HG03354 (cell line): ENCODE measurements at regions not wholly inside any gene's neighbourhood (a gene's known extent, or its start where the extent isn't known, plus 50 kb on each side); places are given as distances from the start of the nearest gene placed in this dataset.

Source experiments
- ATAC-seq: cut with Tn5 transposase; IDR thresholded peaks from one replicate; pipeline ENCODE4 v1.9.1; 2021; ENCODE audit warnings: mild to moderate bottlenecking; ENCODE audit not compliant: unreplicated experiment, poor library complexity, severe bottlenecking

DNA sequence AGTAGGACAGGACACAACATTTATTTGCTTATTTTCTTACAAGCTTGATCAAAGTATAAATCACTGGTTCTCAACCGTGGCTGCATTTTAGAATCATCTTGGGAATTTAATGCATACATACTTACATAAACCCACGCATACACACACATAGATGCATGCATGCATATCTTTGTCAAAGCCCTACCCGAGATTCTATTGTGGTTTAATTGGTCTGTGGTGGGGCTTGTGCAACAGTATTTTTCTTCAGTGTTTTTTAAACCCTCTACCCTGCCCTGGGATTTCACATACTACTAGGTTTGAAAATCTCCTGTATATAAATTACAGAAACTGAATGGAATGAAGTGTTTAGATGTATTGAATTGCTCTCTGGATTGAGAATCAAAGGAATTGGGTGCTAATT, 1166.2 kb downstream of the MAT2B start:
- no peak for ATAC-seq

DNA sequence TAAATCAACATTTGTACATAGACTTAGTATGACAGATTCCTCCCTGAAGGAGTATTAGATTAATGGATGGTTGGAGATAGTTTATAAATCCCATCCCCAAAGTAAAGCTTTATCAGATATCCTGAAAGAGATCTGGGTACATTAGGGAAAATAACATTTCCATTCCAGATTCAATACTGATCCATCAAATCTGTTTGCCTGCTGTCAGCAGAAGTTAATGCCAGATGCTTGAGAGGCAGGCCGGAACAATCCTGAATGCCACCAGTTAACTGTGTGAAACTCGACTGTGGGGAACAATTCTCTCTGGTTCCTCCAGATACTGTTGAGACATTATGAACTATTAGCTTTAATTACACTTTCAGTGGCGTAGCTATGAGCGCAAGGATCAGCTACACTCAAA, 1166.8 kb downstream of the MAT2B start:
- ATAC-seq: no peak

DNA sequence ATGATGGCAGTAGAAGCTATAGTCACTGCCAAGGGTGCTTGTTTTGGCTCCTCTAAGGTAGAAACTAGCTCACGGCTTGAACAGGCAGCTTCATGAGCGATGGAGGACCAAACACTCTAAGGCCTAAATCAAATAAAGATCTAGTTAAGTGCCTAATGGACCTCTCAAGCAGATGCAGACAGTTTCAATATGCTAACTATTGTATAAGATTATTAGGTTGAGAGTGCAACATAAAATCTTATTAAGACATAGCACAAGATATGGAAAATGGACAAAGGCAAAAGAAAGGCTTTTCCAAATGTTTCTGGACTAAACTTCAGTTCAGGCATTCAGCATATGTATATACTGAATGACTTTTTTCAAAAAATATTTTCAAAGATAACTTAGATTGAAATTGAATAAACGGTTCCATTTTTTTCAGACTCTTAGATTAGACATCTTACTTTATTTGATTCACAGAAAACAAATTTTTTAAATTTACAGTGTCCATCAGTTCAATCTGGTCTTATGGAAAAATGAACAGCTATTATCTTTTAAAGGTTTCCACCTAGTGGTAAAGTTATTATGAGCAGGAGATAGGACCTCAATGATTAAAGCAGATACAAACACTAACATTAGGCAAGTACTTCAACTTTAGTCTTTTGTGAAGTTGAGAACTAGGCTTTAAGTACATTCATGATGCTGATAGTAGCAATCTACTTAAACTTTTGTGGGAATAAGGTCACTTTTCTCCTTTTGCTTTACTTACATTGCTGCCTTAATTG, 1167.7 kb downstream of the MAT2B start:
- no peak for ATAC-seq

DNA sequence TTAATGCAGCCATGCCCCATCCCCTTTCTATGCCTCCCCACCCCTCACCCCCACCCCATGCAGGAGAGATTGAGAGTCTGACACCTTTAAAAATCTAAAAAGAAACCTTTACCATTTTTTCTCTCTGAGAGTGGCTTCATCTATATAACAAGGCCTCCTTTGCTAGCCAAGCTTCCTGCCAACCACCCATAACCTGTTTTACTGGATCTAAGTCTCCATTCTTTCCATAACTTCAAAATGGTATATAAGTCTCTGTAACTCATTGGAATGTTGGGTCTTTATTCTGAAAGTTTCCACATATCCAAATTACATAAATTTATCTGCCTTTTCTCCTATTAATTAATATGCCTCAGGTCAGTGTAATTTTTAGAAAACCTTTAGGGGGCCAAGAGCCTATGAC, 1174.0 kb downstream of the MAT2B start:
- ATAC-seq: no peak

DNA sequence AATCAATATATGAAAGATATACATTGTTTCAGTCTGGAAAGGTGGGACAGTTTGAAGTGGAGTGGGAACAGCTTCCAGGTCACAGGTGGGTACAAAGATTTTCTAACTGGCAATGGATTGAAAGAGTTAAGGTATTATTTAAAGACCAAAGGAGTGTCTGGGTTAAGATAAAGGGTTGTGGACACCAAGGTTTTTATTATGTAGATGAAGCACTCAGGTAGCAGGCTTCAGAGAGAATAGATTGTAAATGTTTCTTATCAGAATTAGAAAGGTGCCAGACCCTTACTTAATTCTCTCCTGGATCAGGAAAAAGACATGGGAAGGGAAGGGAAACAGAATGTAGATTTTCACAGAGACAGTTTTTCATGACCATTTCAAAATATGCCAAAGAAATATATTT, 1174.8 kb downstream of the MAT2B start:
- ATAC-seq: no peak

DNA sequence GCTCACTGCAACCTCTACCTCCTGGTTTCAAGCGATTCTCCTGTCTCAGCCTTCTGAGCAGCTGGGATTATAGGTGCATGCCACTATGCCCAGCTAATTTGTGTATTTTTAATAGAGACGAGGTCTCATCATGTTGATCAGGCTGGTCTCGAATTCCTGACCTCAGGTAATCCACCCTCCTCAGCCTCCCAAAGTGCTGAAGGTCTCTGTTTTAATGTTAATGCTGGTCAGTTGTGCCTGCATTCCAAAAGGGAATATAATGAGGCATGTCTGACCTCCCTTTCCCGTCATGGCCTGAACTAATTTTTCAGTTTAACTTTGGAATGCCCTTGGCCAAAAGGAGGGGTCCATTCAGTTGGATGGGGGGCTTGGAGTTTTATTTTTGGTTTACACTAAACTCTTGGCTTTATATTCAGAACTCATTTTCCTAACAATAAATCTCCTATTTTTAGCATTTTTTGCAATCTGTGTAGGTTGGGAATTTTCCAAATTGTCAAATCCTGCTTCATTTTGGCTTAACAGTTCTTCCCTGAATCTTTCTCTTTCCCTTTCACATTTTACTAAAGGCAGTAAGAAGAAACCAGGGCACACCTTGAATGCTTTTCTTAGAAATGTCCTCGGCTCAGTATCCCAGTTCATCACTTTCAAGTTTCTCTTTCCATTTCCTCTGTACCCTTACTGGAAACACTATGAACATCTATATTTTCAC, 1175.5 kb downstream of the MAT2B start:
- no peak for ATAC-seq

DNA sequence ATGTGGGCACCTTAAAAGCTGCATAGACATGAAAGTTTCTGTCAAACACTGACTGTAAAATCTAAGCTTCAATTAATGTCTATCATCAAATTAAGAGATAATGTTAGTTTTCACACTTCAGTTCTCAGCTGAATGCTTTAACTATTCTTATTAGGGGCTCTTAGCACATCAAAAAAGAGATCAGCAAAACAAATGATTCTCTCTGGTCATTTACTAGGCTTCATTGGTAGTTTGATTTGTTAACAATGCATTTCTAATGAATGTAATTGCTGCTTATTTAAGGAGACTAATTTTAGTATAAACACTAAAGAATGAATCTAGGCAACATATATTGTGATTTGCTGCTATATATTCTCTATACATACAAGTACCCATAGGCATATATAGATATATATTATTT, 1182.0 kb downstream of the MAT2B start:
- no peak for ATAC-seq

DNA sequence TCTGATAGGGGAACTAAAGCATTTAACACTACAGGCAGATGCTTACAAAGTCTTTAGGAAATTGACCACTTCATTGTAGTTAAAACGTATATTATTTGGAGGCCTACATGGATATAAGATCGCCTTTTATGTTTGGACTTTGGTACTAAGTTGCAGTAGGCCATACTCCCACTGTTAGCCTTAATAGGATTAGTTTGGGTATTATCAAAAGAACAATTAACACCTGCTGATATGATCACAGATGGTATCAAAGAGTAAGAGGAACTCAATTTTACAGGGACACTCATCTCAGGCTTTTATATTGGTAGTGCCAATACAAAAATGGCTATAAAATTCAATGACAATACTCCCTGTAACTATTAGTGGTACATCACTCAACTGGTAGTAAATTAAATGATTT, 1183.0 kb downstream of the MAT2B start:
- ATAC-seq: no peak

DNA sequence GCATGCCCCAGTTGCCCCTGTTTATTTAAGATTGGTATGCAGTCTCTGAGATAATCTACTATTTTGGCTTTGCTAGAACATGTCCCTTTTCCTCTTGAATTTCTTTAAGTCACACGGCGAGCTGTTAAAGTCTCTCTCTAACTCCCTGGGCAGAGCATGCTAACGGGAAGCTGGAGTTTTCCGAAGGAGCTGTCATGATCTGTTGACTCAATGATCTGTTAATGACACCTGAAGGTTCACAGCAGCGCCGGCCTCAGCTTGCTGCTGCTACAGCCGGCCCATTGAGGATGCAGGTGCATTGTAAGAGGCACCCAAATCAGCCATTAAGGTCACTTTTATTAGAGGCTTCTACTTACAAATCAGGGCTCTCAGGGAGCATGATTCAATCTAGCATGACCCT, 1203.4 kb downstream of the MAT2B start:
- no peak for ATAC-seq

DNA sequence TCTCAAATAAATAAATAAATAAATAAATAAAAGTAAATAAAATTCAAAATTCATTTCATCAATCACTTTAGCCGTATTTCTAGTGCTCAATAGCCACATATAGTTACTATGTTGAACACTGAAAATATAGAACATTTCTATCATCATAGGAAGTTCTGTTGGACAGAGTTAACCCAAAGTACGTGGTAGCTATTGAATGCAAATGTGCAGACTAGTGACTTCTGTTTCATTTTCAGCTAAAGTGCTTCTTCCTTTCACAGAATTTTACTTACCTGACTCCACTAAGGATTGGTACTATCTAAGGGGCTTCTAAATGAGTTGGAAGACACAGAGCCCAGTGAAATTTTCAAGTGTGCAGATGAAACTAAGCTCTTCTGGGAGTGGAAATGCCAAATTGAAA, 1208.3 kb downstream of the MAT2B start:
- no peak for ATAC-seq

DNA sequence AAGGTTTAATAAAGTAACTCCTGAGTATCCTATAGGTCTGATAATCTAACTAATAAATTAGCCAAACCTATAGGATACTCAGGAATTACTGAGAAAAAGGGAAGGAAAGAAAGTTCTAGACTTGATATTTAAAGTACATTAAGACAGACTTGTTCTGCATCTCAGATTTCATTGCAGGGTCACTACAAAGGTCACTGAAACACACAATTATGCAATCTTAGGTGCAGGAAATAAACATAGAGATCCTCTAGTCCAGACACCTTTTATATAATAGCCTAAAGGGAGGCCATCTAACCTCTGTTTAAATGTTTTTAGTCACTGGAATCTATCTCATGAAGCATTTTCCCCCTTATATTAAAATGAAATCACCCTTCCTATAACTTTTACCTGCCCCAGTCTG, 1215.7 kb downstream of the MAT2B start:
- ATAC-seq: no peak

DNA sequence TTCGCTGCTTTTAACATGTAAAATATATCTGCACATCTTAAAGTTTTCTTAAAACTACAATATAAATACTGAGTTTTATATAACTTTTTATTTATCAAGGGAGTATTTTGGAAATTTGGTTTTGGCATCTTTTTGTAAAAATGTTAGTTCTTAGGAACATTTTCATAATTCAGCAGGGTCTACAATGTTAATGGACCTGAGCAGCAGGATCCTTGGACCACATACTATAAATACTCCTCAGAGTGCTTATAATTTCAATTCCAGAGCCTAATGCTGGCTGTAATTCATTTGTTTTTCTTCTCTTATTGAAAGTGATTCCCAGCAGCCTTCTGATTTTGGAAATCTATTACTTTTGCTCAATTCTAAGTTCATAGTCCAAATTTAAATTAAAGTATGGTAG, 1216.2 kb downstream of the MAT2B start:
- no peak for ATAC-seq

DNA sequence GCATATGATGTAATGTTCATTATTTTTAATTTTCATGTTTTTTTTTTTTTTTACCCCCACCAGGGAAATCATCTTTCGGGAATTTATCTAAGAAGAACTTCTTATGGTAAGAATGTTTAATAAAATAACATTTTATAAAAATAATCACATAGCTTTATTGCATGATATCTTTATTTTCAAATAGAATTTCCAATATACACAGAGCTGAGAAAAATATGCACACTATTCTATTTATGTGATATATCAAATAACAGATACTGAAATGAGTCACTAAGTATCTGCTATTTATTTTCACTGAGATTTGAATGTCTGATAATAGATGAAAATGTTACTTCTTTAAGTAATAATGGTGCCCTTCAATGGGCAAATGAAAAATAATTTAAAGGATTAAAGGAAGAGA, 1217.3 kb downstream of the MAT2B start:
- ATAC-seq: no peak

DNA sequence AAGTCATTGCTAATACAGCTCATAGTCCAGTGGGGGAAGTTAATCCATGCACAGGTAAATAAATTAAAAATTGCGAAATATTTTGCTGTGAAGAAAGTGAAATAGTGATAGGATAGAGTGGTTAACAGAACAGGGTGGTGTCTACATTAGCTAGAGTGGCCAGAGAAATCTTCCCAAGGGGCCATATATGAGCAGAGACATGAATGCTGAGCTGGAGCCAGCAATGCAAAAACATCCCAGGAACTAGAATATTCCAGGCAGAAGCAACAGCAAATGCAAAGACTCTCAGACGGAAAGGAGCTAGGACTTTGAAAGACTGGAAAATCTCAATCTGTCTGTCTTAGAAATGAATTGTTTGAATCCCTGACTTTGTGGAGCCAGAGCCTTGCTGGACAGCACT, 1221.6 kb downstream of the MAT2B start:
- ATAC-seq: no peak

DNA sequence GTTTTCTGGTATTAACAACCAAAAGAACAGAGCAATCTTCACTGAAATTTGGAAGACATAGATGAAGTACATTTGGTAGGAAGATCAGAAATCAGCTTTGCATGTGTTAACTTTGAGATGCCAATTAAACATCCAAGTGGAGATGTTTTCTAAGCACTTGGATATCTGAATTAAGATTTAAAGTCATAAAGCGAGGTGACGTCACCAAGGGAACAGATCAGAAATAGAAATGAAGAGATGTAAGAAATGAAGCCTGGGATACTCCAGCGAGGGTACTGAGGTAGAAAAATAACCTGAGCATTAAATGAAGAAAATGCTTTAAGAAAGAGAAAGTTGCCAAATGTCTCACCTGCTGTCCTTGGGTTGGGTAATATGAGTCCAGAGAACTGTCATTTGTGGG, 1223.3 kb downstream of the MAT2B start:
- no peak for ATAC-seq

DNA sequence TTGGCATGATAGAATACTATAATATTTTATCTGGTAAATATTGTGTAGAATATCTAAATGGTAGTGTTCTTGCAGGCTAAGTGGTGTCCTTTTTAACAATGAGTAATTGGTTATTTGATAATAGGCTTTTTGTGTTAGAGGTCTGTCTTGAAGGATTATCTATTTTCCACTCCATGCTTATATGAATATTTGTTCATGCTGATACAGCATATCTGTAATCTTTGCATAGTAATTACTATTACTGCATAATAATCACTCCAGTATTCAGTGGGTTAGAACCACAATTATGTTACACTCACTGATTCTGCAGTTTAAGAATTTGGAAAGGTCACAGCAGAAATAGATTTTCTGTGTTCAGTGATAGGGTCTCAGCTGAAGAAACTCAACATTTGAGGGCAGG, 1229.9 kb downstream of the MAT2B start:
- ATAC-seq: no peak

DNA sequence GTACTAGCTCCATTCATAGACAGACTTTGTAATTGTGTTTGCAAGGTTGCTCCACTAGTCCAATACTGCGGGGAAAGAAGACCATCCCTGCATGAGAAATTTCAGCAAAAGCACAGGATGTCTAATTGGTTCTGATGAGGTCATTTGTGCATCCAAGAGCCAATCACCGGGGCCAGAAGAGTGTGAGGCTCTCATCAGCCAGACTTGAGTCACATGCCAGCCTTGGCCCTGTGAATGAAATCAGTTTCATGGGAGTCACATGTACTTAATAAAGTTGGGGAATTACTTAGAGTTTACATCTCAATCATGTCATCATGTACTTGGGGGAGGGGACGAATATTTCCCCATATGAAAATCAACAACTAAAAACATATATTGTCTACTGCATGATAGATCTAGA, 1236.0 kb downstream of the MAT2B start:
- ATAC-seq: peak; percentile 36

DNA sequence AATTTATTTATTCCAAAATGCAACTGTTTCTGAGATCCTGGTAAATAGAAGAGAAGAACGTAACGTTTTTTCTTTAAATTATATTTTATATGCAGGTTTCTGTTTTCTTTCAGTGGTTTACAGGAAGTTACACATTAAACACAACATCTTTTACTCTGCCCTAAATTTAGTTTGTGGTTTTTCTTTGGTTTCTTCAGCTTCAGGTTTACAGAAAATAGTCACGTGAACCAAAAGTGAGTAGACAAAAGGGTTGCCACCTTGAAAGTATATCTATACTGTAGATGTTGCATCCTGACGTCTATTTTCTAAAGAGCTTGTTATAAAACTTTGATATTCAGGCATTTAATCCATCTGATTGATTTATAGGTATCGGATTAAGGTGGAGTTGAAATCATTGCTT, 1236.6 kb downstream of the MAT2B start:
- ATAC-seq: peak; percentile 92

DNA sequence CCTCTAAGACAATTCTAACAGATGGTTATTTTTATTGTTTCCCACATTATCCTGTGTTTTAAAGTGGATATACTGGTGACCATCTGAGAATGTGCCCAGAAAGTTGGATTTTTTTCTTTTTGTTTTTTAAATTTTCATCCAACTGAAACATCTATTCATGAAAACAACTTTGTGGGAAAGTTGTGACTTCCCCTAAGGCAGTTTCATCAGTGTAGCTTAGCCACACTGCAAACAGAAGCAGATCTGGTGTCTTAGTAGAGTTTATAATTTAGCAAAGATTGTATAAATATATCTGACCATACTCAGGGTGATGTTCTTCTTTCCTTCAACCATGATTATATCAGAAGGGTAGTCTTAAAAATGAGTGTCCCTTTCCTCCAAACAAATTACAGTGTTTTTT, 1241.3 kb downstream of the MAT2B start:
- ATAC-seq: no peak

DNA sequence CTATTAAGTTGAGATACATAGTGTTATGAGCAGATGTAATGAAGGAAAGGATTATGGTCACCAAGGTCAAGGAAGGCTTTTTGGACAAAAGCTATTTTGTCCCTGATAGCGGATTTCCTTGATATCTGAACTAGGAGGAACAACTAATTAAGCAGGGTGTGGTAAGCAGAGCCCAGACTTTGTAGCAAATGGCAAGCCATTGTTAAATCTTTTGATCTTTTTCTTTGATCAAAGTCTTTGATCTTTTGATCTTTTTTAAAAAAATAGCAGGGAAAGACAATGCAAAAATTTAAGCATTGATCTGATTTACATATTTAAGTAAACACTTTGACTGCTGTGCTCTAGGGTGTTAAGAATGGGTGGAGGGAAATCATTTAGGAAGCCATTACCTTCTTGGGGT, 1242.0 kb downstream of the MAT2B start:
- ATAC-seq: no peak

DNA sequence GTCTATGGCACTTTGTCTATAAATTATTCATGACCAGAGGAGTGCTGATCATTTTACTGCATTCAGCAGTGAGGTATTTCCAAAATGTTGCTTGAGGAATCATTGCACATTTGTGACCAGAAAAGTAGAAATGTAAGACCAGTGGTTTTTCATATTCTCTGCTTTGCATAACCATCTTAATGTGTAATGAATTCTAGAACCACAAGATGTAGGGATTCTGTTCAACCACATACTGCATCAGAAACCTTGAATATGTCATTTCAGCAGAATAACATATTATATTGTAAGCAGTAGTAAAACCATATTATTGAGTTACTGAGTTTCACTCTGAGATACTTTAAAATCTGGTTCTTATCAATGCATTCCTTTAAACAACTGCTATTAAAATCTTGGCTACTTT, 1243.4 kb downstream of the MAT2B start:
- ATAC-seq: peak; percentile 94

DNA sequence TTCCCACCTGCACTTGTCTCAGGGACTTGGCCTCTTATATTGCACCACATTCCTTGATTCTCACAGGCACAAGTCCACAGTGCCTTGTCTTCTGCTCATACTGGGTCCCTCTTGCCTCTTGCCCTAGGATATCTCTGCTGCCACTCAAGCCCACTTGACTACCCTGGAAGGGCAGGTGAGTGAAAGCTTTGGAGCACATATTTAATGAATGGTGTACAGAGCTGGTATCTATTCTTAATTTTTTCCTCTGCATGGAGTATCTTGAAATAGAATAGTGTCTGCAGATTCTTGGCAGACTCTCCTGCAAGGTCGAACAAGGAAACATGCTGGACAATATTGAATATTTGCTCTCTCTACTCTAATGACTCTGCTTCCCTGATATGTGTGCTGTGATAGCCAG, 1248.0 kb downstream of the MAT2B start:
- no peak for ATAC-seq
